KMS-11 (cell line): ENCODE measurements at regions not wholly inside any gene's neighbourhood (a gene's known extent, or its start where the extent isn't known, plus 50 kb on each side); places are given as distances from the start of the nearest gene placed in this dataset.

Source experiments
- H2AFZ ChIP-seq: fragments of 200-600 bp; sonication (generic); 2 replicates; pipeline ENCODE4 v1.6.1; 2016; ENCODE audit warnings: antibody characterized with exemption, mixed run types, low read depth
- H3K27ac ChIP-seq: fragments of 200-600 bp; sonication (generic); 2 replicates; pipeline ENCODE4 v1.6.1; 2016; ENCODE audit warnings: mild to moderate bottlenecking, mixed run types
- H3K27me3 ChIP-seq: fragments of 200-600 bp; sonication (generic); 2 replicates; pipeline ENCODE4 v1.6.1; 2017; ENCODE audit warnings: mild to moderate bottlenecking, low read depth, mixed run types, moderate library complexity; ENCODE audit not compliant: insufficient read depth
- H3K36me3 ChIP-seq: fragments of 200-600 bp; sonication (generic); 2 replicates; pipeline ENCODE4 v1.6.1; 2017; ENCODE audit warnings: mild to moderate bottlenecking, mixed run types; ENCODE audit not compliant: insufficient read depth
- H3K4me1 ChIP-seq: fragments of 200-600 bp; sonication (generic); 2 replicates; pipeline ENCODE4 v1.6.1; 2016; ENCODE audit warnings: mild to moderate bottlenecking, low read depth, mixed run types; ENCODE audit not compliant: poor library complexity, severe bottlenecking
- H3K4me2 ChIP-seq: fragments of 200-600 bp; sonication (generic); 2 replicates; pipeline ENCODE4 v1.7.0; 2016; ENCODE audit warnings: mild to moderate bottlenecking, mixed run types
- H3K4me3 ChIP-seq: fragments of 200-600 bp; sonication (generic); IDR thresholded peaks from 2 replicates; pipeline ENCODE4 v1.6.1; 2017; ENCODE audit warnings: low read depth, low read length, mixed read lengths; ENCODE audit not compliant: insufficient read depth
- H3K79me2 ChIP-seq: fragments of 200-600 bp; sonication (generic); 2 replicates; pipeline ENCODE4 v1.6.1; 2016; ENCODE audit warnings: low read depth, mixed run types; ENCODE audit not compliant: insufficient read depth
- H3K9ac ChIP-seq: fragments of 200-600 bp; sonication (generic); 2 replicates; pipeline ENCODE4 v1.6.1; 2016; ENCODE audit warnings: mild to moderate bottlenecking, mixed run types
- H4K20me1 ChIP-seq: fragments of 200-600 bp; sonication (generic); 2 replicates; pipeline ENCODE4 v1.6.1; 2016; ENCODE audit warnings: mild to moderate bottlenecking, mixed run types; ENCODE audit not compliant: insufficient read depth
- TF ChIP-seq, protein P1 (sequence below): fragments of 200-600 bp; sonication (generic); conservative IDR thresholded peaks from 2 replicates; pipeline ENCODE4 v1.6.1; 2017; ENCODE audit warnings: low read depth, mild to moderate bottlenecking, antibody characterized with exemption, low read length, moderate library complexity, mixed read lengths

DNA sequence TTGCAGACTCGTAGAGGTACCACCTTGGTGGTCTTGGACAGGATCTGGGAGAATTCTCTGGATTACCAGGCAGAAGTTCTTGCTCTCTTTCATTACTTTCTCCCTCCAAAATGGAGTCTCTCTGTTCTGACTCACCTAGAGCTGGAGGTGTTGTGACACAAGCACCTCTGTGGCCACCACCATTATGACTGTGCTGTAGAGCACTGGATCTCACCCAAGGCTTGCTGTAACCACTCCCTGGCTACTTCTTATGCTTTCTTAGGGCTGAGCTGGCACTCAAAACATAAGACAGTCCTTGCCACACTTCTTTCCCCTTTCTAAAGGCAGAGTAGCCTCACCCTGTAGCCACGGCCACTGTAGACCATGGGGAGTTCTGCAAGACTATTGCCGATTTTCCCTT lies 296.6 kb upstream of the DIPK2B start:
- no peak overlapping the region for H3K4me2 ChIP-seq
- no peak overlapping the region for H3K4me3 ChIP-seq
- no peaks in the 10 kb centered on the region for H3K4me1 ChIP-seq
- no peaks in the 10 kb centered on the region for H3K27me3 ChIP-seq
- H2AFZ ChIP-seq, result no peak overlapping the region
- H3K27ac ChIP-seq, result no peak overlapping the region
- H3K36me3 ChIP-seq, result no peaks in the 10 kb centered on the region
- TF ChIP-seq, protein P1, sequence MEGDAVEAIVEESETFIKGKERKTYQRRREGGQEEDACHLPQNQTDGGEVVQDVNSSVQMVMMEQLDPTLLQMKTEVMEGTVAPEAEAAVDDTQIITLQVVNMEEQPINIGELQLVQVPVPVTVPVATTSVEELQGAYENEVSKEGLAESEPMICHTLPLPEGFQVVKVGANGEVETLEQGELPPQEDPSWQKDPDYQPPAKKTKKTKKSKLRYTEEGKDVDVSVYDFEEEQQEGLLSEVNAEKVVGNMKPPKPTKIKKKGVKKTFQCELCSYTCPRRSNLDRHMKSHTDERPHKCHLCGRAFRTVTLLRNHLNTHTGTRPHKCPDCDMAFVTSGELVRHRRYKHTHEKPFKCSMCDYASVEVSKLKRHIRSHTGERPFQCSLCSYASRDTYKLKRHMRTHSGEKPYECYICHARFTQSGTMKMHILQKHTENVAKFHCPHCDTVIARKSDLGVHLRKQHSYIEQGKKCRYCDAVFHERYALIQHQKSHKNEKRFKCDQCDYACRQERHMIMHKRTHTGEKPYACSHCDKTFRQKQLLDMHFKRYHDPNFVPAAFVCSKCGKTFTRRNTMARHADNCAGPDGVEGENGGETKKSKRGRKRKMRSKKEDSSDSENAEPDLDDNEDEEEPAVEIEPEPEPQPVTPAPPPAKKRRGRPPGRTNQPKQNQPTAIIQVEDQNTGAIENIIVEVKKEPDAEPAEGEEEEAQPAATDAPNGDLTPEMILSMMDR, result no peak
- no peaks in the 10 kb centered on the region for H3K79me2 ChIP-seq
- no peaks in the 10 kb centered on the region for H4K20me1 ChIP-seq
- no peak overlapping the region for H3K9ac ChIP-seq

DNA sequence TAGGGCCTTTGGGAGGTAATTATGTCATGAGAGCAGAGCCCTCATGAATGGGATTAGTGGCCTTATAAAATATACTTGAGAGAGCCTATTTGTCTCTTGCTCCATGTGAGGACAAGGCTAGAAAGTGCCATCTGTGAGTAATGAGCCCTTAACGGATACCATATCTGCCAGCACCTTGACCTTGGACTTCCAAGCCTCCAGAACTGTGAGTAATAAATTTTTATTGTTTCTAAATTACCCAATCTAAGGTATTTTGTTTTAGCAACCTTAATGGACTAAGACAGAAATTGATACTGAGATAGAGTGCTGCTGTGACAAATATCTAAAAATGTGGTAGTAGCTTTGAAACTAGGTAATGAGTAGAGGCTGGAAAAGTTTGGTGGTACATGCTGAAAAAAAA lies 285.0 kb upstream of the DIPK2B start:
- Histone ChIP-seq H3K27me3 (no peaks in the 10 kb centered on the region), H3K4me2 (no peak overlapping the region), H3K4me1 (no peaks in the 10 kb centered on the region), H4K20me1 (no peaks in the 10 kb centered on the region), H3K36me3 (no peaks in the 10 kb centered on the region), H3K4me3 (no peak overlapping the region), H3K79me2 (no peaks in the 10 kb centered on the region), H3K27ac (no peak overlapping the region), H3K9ac (no peak overlapping the region), H2AFZ (no peak overlapping the region)
- TF ChIP-seq, protein P1, result no peak

DNA sequence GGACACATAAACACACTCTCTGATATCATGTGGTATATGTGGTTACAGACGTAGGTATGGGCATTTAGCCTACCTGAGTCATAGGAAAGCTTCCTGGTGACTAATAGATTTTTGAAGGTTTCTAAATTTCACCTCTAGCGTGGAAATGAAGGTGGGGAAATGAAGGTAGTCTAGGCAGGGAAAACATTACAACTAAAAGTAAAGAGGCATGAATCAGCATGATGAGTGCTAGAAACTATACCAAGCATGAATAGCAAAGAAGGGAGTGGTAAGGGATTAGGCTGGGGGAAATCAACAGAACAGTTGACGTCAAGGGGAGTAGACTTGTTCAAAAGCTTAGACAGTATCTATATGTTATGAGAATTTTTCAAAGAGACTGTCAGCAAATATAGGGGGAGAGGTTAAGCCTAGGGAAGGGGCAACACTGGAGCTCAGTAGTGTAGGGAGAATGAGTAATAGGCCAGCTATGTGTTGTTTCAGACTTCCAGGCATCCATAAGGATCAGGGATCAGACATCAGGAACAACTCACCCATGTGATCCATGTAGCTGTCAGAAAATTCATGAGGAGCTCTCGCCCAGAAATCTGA lies 279.3 kb upstream of the DIPK2B start:
- Histone ChIP-seq H3K4me1 (no peaks in the 10 kb centered on the region), H3K27ac (no peak overlapping the region), H4K20me1 (no peaks in the 10 kb centered on the region), H3K36me3 (no peaks in the 10 kb centered on the region), H3K4me3 (no peak overlapping the region), H2AFZ (no peak overlapping the region), H3K27me3 (no peaks in the 10 kb centered on the region), H3K9ac (no peak overlapping the region), H3K4me2 (no peak overlapping the region), H3K79me2 (no peaks in the 10 kb centered on the region)
- TF ChIP-seq, protein P1, result no peak

DNA sequence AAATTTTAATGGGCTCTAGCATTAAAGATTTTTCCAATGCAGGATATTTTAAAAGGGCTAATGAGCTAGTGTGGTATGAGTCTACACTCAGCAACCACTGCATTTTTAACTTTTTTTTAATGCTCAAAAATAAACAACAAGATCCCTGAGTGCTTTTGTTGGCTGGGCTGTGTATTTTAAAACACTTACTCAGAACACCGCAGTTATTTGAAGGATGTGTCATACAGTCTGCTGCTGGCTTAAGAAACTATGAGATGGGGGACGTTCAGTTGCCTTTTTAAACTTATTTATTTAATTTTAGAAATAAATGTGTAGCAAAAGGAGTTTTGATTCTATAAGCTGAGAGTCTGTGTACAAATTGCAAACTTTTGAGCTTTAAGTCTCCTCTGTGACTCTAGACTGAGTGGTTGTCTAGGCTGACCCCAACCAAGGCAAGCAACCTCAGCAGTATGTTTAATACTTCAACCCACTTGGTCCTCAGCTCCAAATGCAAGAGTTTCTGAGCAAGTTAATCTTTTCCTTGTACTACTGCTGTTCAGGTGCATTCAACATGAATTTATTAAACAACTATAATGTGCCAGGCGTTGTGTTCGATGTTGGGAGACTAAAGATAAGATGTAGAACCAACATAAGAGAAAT lies 278.6 kb upstream of the DIPK2B start:
- H3K4me3 ChIP-seq, result no peak overlapping the region
- H3K4me1 ChIP-seq, result no peaks in the 10 kb centered on the region
- H3K4me2 ChIP-seq, result no peak overlapping the region
- H2AFZ ChIP-seq, result no peak overlapping the region
- H3K27ac ChIP-seq, result no peak overlapping the region
- H4K20me1 ChIP-seq, result no peaks in the 10 kb centered on the region
- H3K36me3 ChIP-seq, result no peaks in the 10 kb centered on the region
- TF ChIP-seq, protein P1, result no peak
- no peak overlapping the region for H3K9ac ChIP-seq
- H3K27me3 ChIP-seq, result no peaks in the 10 kb centered on the region
- no peaks in the 10 kb centered on the region for H3K79me2 ChIP-seq
